GM21529 (cell line): ENCODE measurements at regions not wholly inside any gene's neighbourhood (a gene's known extent, or its start where the extent isn't known, plus 50 kb on each side); places are given as distances from the start of the nearest gene placed in this dataset.

Source experiments
- ATAC-seq: cut with Tn5 transposase; IDR thresholded peaks from one replicate; pipeline ENCODE4 v1.9.1; 2021; ENCODE audit not compliant: unreplicated experiment

DNA sequence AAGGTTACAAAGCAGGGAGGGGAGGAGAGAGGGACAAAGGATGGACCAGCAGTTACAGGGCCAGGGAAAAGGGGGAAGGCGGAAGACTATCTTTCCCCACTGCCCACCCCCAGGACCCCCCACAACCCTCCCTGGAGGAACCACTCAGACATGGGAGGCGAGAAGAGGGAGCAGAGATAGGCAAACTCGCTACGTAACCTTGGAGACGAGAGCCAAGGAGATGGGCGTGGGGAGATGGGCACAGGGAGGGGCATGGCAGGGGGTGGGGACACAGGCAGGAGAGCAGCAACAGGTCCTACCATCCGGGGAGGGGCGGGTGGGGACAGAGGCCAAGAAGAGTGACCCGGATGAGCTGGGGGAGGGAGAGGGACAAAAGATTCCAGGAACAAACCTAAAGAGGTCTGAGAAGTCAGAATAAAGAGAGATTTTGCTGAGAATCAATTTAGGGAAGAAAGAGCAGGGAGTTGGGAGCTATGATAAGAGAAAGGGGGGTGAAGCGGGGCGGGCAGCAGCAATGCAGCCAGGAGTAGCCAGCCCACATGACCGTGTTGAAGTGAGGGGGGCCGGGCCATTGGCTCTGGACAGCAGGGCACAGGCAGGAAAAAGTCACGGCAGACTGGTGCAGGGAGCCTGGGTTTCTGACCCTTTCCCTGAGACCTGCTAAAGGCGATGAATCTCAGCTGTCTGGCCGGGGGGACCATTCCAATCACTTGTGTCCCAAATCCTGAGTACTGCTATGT, 128.4 kb downstream of the BUD13 start:
- ATAC-seq, result no peak

DNA sequence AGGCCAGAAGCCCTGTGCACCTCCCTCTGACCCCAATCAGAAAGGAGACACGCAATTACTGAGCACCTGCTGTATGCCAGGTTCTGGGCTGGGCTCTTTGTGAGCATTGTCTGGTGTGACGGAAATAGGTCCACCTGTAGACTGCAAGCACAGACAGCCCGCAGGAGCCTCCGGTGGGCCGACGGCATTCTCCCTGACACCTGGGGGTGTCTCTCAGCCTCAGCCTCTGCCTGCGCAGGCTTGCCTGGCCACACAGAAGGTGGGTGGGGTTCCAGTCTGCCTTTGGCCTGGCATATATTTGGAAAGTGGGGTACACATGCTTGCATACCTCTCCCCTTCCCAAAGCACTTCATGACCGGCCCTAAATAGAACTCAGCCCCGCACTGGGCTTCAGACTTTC, 129.3 kb downstream of the BUD13 start:
- no peak for ATAC-seq

DNA sequence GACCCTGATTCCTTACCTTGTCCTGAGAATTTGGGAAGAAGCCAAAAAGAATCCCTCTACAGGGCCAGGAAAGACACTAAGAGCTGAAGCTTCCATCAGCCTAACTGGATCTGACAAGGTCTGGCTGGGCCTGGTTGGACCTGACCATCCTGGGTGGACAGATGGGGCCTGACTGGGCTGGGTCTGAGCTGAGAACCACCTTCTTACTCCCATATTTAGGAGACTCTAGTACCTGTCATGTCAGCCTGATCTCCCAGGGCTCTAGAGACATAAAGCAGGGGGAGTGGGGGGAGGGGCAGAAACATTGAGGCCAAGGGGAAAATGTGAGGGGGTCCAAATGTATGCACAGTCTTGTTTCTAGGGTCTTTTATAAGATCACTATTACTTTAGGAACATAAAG, 129.9 kb downstream of the BUD13 start:
- ATAC-seq, result no peak

DNA sequence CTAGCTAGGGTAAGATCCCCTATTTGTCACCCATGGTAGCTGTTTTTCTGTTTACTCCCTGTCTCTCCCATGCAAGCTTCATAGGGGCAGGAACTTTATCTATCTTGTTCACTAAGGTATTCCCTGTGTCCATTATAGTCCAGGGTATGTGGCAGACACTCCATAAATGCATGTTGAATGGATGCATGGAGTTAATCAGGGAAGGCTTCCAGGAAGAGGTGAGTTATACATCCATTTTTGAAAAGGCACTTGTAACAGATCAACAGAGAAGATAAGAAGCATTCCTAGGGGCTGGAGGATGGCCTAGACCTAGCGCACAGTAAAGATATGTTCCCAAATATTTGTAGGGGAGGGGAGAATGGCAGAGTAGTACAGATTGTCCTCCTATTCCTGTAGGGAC, 130.3 kb downstream of the BUD13 start:
- no peak for ATAC-seq

DNA sequence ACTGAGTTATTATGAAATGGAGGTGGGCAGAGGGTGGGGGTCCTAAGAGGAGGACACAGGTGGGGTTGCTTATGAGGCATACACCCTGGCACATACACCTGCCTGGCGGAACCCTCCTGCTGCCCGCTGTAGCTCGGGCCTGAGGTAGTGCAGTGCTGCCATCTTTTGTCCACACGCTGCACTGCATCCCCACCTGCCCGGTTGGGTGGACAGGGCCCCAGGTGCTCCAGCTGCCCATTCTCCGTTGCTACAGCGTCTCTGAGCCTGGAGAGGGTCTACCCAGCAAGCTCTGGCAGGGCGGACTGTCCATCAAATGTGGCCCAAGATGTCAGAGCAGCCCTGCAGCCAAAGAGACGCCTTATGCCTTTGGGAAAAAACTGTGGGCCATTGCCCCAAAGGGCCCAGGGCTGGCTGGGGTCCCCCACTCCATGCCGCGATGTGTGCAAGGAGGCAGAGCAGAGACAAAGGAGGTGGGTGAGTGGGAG, 131.2 kb downstream of the BUD13 start:
- no peak for ATAC-seq

DNA sequence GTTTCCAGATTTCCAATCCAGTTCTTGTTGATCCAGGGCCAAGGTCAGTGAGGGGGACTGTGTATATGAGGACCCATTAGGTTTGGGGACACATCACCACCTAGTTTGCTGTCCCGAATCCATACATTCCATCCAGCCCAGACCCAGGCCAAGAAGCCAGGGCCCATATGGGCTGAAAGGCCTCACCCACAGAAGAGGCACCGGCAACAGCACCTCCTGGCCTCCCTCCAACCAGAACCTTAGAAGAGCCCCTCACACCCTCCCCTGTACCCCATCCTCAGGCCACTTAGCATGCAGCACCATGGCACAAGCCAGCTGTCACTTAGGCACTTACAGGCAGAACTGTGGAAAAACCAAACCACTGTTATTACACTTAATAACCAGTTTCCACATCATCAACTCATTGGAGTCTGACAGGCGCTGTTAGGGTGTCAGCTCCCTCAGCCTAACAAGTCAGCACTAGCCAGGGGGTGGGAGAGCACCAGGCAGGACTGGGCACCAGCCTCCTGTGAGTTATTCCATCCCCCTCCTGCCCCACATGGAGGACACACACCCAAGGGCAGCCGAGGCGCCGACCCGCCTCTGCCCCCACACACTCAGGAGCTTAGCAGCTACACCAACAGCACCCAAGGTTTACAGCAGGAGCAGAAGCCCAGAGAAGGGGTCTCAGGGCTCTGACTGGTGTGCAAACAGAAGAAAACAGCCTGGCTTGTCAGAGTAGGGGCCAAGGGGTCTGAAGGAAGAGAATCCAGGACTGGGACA, 132.0 kb downstream of the BUD13 start:
- ATAC-seq, result no peak

DNA sequence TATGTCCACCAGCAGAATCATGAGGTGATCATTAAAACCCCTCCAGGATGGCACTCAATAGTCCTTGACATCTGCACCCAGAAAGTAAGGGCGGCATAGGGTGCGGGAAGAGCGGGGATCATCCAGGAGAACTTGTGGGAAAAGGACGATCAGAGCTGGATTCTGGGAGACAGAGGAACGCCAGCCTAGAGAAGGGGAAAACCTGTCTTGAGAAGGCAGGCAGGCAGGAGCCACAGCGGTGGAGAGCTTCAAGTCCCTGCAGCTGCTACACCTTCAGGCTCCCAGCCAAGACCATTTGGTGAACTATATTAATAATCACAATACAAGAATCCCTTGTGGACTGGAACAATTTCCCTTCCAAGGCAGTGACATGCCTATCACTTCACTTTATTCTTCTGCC, 134.3 kb downstream of the BUD13 start:
- no peak for ATAC-seq

DNA sequence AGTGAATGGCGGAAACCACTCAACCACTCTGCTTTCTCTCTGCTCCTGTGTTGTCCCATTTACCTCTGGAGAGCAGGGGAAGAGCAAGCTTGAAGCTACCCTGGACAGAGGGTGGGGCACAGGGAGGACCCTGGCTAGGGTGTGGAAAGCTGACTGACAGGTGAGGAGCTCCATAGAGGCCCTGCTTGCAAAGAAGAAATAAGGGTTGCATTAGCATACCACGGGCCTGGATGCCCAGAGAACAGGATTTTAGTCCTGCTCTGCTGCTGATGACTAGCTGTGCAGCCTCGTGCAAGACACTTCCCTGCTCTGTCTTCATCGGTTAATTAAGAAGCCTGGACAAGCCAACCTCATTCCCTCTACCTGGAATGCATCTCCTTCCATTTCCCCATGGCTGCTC, 135.0 kb downstream of the BUD13 start:
- no peak for ATAC-seq

DNA sequence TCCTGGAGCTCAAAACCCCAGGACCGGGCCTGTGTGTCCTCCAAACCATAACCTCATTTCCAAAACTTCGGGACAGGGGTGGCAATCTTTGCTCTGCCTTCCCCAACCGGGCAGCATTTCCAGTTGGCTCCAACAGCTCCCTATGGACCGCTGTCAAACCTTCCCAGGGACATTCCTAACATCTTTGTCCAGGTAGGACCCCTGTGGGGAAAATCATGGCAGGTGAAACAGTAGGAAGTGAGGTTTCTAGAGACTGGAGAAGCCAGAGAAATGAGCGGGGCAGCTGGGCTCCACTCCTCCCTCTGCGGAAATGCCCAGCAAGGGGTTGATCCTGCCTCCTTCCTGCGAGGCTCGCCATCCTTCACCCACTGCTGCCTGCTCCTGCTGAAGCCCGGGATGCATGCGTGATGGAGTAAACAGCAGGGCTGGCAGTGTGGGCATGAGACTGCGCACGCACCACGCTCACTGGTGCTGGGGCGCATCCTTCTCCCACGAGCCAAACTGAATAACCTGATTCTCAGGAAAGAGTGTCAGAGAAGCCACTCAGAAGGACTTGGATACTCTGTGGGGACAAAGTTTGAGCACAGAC, 136.4 kb downstream of the BUD13 start:
- ATAC-seq, result no peak

DNA sequence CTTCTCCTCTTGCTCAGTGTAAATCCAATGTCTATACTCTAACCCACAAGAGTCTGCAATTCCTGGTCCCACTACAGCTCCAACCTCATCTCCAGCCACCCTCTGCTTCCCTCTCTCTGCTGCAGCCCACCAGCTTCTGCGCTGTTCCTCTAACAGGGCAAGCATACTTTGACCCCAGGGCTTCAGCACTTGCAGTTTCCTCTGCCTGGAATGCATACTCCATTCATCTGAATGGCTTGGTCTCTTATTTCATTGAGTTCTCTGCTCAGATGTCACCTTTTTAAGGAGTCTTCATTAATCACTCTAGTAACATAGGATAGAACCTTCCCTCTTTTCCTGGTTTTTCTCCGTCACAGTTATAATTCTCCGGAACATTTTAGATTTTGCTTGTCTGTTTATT, 141.6 kb downstream of the BUD13 start:
- no peak for ATAC-seq

DNA sequence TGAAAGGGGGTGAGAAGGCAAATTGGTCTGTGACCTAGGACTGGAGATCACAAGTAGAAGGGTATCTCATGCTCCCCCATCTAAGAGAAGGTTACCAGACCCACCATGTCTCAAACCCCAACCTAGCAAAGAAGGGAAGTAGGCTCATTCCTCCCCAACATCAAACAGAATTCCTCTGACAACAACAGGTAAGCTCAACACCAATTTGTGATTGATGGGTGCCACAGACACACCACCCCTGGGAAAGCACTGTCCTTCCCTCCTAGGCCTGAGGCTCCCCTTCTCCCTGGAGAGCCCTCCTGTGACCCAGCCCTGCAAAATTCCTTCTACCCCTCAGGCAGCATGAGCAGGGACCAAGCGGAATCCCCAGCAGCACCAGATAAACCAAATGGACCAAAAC, 154.3 kb downstream of the BUD13 start:
- ATAC-seq, result no peak

DNA sequence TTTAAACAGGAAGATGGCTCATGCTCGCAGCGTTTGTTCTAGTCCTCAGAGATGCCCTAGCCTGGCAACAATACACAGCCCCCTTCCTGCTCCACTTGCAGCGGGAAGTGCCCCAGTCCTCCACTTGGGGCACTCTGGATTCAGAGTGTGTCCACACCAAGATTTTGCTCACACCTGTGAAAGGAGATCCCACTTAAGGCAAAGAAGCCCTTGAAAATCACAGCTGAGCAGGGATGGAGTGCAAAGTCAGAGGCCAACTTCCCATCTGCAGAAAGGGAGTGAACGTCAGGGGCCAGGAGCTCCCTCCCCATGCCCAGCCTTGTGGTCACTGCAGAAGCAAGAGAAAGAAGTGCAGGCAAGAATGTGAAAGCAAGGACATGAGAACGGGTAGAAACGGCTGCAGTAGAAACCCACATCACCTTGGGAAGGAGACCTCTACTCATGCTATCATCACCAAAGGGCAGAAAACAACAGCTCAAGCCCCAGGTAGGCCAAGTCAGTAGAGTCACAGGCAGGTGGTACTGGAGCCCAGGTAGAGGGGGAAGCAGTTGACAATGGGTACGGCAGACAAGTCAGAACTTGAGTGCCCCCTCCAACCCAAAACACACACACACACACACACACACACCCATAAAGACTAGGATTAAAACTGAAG, 157.4 kb downstream of the BUD13 start:
- no peak for ATAC-seq

DNA sequence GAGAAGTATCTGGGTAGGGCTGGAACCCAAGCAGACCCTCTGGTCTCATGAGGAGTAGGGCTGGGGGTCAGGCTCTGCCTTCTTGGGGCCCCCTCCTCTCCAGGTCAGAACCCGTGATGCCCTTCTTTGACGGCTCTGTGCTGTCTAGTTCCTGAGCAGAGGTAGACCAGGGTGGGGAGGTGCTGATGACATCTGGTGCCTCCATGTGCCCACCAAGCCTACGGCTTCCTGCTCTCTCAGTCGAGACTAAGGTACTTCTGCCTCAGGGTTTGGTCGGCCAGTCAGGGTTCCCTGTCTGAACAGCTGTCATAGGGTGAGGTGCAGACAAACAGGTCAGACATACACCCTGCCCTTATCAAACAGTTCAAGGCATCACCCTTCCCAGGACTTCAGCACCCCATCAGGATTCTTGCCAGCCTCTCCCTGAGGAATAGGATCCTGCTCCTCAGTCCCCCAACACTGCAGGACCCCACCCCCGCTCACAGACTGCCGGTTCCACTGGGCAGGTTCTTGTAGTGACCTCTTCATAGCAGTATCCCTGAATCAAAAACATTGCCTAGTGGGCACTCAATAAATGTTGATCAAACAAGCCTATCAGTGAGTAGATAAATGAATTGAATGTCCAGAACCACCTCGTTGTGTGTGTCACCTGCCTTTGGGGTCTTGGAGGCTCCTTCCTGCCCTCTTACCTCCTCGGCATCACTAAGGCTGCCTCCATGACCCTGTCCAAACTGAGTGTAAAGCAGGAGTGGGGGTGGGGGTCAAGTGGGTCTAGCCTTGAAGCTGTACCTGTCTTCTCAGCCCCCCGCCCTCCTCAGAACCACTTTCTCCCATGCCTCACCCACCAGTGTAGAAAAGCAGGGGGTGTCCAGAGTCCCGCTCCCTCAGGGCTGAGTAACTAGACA, 158.2 kb downstream of the BUD13 start:
- no peak for ATAC-seq

DNA sequence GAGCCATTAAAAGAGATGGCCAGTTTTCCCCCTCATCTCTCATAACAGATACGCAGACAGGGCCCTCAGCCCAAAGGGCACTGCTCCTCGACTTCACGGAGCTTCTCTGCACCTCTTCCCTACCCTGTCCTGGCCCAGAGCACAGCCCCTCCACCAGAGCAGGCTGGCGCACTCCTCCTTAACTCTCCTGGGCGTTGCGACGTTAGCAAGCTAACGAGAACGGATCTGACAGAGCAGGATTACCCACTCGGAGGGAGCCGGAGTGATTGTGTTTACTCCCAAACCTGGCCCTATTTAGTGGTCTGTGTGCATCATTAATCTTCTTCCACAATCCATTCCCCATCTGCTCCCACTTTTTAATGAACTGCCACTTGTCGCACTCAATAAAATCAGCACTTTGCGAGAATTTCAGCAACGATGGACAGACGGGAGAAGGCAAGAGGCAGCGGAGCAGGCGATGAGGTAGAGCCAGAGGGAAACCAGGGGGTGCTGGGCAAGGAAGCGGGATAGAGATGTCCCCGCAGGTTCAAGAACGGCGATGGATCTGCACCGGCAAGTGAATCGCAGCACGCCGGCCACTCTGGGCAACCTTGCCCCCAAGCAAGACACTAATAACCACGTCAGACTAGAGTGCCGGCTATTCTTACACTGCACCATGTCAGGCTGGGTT, 159.4 kb downstream of the BUD13 start:
- ATAC-seq, result no peak

DNA sequence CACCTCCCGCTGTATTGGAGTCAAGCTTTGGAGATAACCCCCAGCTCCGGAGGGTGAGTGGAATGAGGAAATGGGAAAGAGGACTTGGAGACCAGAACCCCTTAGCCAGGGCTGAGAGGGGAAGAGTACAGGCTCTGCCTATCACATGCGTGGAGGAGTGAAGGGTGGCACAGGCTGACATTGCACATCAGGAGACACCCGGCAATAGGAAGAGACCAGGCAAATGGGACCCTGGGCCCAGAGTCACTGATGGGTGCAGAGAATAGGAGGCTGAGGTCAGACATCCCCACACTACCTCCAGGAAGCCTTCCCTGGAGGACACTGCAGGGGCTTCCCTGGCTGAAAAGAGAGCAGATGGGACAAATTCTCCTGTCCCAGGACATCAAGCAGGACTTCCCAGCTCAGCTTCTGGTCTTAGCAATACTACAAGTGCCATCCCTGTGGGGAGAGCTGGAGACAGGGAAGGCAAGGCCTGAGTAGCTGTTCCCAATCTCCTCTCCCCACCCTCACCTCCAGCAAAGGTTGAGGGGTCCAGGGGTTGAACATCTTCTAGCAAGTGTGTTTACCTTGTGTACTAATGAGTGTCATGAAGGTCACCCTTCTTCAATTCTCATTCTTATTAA, 160.7 kb downstream of the BUD13 start:
- ATAC-seq, result no peak

DNA sequence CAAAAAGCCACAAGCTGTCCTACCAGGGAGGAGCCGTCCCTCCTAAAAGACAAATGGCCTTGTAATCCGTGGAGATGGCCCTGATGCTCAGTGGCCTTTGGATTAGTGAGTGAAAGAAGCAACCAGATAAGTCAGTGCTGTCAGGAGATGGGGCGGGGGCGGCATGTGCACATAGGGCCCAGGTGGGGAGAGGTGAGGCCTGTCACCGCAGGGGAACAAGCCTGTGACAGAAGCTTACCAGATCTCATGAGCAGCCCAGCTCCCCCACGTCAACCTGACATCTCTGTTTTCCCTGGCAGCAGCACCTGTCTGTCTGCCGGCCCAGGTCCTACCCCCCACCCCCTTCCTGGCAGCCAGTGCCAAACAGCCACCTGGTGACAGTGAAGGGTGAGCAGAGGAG, 162.6 kb downstream of the BUD13 start:
- no peak for ATAC-seq

DNA sequence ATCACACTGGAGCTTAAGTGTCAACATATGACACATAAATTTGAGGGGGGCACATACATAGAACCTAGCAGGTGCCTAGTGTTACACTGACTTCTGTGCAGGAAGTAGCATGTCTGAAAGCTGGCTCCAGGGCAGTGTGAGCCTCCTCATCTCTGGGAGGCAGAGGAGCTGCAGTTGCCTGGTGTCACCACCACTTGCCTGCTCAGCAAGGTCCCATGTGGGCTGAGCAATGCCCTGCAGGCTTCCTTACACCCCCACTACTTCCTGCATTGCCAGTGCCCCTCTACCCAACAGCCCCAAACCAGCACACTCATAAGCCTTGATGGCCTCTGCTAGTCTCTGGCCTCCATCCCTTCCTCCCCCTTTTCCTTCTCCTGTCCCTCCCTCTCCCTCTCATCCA, 165.8 kb downstream of the BUD13 start:
- no peak for ATAC-seq

DNA sequence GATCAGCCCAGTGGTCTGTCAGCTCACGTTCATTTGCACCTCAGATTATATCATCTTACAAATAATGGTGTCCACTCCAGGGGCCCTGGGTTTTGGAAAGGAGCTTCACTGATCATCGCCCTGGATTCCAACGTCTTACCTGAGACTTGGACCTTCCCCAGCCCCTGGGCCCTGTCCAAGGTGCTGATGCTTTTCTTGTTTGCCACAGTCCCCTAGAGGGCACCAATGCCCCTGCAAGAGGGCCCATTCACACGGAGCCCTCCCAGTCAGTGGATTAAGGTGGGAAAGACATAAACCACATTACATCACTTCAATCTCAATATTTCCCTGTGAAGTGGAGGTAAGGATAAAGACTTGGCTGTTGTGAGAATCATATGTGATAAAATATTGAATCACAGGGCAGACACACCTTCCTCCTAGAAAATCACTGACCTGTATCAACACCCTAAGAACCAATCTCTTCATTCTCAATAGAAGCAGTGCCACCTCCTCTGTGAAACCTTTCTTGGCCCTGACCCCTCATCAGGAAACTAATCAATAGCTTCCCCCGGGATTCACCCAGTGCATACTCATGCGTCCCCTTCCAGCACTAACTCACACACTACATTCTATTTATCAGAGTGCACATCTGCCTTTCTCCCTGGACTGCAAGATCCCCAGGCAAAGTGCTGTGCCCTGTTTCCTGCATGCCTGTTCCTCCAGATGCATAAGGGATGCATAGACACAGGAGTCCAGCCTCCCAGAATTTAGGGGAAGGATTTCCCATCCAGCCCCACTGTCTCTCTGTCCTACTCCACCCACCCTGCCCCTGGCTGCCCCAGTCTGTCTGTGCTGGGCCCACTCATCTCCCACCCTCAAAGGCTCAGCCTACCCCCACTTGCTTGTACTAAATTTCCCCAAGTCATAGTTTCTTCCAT, 167.0 kb downstream of the BUD13 start:
- no peak for ATAC-seq
